GM18498 (cell line): ENCODE measurements at regions not wholly inside any gene's neighbourhood (a gene's known extent, or its start where the extent isn't known, plus 50 kb on each side); places are given as distances from the start of the nearest gene placed in this dataset.
"Not testable (repeated sequence)": the region's sequence is repeated elsewhere in the genome, so short reads cannot be mapped to it uniquely, and the experiment has no call there.

Experiments
- ATAC-seq: cut with Tn5 transposase; IDR thresholded peaks from one replicate; pipeline ENCODE4 v1.9.1; 2021; ENCODE audit warnings: mild to moderate bottlenecking, moderate library complexity; ENCODE audit not compliant: unreplicated experiment

GRCh38 chr11:81802591-81802990, 931.1 kb downstream of the FAM181B start:
- no peak for ATAC-seq

DNA sequence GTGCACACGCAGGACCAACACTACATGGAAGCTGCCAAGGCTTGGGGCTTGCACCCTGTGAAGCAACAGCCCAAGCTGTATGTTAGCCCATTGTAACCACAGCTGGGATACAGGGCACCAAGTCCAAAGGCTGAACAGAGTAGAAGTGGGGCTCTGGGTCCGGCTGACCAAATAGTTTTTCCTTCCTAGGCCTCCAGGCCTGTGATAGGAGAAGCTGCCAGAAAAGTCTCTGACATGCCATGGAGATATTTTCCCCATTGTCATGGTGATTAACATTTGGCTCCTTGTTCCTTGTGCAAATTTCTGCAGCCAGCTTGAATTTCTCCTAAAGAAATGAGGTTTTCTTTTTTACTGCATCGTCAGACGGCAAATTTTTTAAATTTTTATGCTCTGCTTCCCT, 941.2 kb downstream of the FAM181B start:
- ATAC-seq: no peak

DNA sequence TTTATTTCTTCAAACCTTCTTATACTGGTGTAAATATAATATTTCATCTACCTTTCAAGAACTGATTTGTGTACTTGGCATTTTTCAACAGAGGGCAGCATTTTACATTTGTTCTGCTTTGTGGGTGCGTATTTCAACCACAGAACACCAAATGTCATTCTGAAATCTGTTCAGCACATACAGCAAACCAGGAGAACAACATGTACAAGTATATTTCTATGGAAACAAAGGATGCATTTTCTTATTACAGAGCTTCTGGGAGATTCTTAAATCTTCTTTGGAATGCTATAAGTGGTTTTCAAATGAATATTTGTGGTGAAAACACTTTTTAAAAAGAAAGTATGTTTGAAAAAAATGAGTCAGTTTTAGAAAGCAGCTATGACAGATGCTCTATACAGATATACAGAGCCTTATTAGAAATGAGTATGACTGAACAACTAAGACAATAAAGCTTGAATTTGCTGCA, 946.0 kb downstream of the FAM181B start:
- peak; percentile 63 for ATAC-seq

GRCh38 chr11:81772166-81772565, 961.5 kb downstream of the FAM181B start:
- ATAC-seq: no peak

- ATAC-seq: not testable (repeated sequence)
Observed at GRCh38 chr11:81769906-81770305, 963.8 kb downstream of the FAM181B start.

GRCh38 chr11:81756864-81757595, 976.6 kb downstream of the FAM181B start:
- no peak for ATAC-seq

DNA sequence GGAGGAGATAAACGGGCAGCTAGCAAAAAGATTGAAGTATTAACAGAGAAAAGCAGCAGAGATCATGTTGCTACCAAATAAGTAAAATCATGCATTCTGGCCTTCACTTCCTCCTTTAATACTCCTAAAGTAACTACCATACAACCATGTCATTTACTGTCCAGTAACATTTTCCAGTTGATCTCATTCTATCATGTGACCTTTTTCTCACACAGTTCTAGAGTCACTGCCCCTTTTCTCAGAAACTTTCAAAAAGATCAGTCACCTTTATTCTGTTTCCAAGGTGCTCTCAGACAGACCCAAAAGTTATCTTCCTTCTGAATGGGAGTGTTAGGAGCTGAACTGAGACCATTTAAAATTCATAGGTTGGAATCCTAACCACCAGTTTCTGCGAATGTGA, 984.4 kb downstream of the FAM181B start:
- ATAC-seq: no peak

DNA sequence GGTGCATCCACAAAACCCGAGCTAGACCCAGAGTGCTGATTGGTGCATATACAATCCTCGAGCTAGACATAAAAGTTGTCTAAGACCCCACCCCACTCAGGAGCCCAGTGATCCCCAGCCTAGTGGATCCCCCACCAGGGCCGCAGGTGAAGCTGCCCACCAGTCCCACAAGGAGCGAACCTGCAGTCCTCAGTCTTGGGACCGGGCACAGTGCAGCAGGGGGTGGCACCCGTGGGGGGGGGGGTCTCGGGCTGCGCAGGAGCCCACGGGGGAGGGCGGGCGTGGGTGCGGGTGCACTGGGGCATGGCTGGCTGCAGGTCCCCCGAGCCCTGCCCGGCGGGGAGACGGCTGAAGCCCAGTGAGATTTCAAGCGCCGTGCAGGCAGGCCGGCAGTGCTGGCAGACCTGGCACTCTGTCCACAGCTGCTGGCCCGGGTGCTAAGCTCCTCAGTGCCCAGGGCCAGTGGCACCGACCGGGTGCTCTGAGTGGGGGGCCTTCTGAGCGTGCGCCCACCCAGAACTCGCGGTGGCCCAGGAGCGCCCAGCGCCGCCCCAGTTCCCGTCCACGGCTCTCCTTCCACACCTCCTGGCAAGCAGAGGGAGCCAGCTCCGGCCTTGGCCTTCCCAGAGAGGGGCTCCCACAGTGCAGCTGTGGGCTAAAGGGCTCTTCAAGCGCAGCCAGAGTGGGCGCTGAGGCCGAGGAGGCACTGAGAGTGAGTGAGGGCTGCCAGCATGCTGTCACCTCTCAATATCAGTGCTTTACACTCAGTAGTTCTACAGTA, 989.1 kb downstream of the FAM181B start:
- ATAC-seq: no peak

GRCh38 chr11:81725701-81726100, 1008.0 kb downstream of the FAM181B start:
- no peak for ATAC-seq

DNA sequence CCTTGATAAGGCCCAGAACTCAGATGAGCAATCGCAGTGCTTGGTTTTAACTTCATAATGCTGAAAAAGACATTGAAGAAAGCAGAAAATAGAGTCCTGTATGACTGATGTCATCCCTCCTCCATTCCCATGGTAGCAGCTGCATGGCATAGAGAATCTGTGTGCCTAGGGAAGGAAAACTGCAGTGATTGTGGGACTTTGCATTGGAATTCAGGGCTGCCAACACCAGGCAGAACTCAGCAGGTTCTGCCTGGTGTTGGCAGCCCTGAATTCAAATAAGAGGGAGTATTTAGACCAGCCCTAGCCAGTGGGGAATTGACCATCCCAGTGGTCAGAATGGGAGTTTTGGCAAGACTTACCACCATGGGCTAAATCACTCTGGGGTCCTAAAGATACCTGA, 1016.0 kb downstream of the FAM181B start:
- ATAC-seq: no peak

DNA sequence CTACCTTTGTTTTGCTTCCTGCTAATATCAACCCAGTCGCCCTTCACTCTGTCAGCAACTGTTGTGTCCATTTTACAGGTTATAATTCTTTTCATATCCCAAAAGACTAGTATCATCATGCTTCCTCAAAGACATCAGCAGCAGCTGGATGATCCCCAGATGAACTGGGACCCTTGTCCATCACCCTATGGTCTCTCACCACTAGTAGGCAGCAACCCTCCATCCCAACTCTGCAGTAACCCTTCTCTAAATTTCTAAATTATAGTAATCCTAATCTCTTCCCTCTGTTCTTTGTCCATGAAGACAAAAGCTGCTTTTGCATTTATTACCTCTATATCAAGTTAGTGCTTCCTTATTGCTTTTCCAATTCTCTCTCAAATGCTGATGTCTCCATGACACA, 1025.8 kb downstream of the FAM181B start:
- ATAC-seq: no peak

DNA sequence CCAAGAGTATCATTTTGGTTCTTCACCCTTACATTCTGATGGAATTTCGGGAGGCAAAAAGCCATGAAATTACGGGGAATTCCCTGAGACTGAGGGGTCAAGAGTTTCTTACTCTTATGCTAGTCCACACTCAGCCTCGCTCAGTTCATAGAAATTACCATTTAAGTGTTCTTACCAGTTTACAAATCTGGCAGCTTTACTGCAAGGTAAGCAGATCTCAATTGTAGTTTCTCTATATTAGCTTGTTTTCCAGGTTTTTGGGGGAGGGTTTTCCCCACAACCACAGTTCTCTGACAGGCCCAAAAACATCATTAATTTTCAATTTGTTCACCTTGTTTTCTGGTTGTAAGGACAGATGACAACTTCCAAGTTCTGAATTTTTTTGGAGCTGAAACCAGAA, 1028.4 kb downstream of the FAM181B start:
- ATAC-seq: no peak

DNA sequence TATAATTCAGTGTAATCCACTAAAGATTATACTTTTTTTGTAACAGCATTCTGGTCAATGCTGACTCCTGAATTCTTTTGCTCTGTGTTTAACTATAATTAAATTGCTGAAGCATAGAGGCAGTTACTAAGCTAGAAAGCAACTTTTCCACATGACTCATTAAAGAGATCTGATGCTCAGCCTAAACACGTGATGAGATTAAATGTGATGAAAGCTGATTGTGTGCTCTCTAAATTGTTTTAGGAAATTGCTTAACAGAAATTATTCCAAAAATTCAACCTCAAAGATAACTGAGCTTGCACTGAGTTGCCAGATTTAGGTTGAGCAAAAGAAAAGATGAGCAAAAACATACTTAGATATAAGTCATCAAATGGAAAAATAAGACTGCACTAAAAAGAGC, 1033.6 kb downstream of the FAM181B start:
- ATAC-seq: no peak

GRCh38 chr11:81687057-81687456, 1046.6 kb downstream of the FAM181B start:
- no peak for ATAC-seq

GRCh38 chr11:81674211-81674610, 1059.5 kb downstream of the FAM181B start:
- ATAC-seq: no peak

- ATAC-seq: no peak
Observed at GRCh38 chr11:81673001-81673400, 1060.7 kb downstream of the FAM181B start.

DNA sequence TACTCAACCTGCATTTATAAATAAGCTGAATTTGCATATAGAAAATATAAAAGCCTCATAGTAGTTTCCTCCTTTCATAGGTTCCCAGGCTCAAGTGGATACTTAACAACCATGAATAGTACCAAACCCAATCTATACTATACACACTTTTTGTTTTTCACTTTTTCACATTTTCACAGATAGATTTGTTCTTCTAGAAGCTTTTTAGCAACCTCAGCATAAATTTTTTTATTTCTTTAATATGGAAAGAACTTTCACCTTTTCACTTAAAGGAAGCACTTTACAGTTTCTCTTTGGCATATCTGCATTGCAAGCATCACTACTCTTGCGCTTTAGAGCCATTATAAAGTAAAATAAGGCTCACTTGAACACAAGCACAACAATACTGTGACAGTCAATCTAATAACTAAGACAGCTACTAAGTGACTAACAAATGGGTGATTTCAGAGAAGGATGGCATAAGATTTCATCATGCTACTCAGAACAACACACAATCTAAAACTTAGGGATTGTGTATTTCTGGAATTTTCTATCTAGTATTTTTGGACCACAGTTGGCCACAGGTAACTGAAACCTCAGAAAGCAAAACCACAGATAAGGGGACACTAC, 1063.6 kb downstream of the FAM181B start:
- ATAC-seq: no peak

- ATAC-seq: no peak
Observed at GRCh38 chr11:81658722-81659121, 1074.9 kb downstream of the FAM181B start.

DNA sequence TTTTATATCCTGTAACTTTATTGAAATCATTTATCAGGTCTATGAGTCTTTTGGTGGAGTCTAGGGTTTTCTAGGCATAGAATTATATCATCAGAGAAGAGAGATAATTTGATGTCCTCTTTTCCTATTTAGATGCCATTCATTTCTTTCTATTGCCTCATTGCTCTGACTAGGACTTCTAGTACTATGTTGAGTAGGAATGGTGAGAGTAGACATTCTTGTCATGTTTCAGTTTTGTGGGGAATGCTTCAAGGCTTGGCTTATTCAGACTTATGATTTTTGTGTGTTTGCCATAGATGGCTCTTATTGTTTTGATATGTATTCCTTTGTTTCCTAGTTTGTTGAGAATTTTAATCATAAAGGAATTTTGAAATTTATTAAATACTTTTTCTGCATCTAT, 1078.3 kb downstream of the FAM181B start:
- ATAC-seq: no peak

GRCh38 chr11:81647374-81647773, 1086.3 kb downstream of the FAM181B start:
- no peak for ATAC-seq

DNA sequence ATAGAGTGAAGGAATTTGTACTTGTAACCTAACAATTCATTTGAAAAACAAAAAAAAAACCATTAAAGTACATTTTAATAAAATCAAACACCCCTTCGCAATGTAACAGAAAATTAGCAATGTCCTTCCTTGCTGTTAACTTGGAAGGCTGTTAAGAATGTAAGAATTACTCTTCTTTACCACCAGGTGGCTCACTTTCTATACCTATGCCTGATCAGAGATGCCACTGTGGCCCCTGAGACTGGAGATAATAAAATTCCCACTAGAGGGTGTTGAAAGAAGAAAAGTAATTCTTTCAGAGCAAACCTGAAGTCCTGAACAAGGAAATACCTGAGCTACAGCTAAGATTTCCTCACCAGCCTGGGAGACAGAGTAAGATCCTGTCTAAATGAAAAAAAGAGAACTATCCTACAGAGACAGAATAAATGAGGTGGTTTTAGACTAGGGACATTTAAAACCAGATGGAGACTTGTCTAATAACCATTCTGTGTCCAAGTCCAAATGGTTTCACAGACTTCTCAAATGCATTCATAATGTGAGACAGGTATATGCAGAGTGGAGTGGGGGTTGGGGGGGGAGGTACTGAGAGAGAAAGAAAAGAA, 1089.3 kb downstream of the FAM181B start:
- peak; percentile 97 for ATAC-seq
